ENCODE measurements at regions not wholly inside any gene's neighbourhood (a gene's known extent, or its start where the extent isn't known, plus 50 kb on each side); places are given as distances from the start of the nearest gene placed in this dataset.

DNA sequence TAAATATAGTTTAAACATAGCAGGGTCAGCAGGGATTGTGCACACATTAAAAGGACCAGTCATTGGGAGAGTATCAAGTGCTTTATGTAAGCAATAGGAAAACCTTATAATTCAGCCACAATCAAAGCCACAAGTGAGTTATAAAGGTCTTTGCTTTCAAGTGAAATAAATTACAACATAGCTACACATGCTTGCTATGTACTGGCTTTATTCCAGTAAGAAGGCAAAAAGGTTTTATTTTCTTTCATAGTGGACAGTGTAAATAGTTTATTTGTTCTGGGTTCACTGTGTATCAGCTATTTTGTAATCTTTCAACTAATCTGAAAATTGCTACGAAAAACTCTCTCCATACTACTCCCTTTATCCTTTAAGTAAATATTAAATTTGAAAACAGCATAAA is 691.4 kb downstream of the PCDH7 start:
- Histone ChIP-seq H3K4me1 (no peaks in the 10 kb centered on the region), H3K27me3 (no peaks in the 10 kb centered on the region), H3K9me3 (no peaks in the 10 kb centered on the region), H3K36me3 (no peaks in the 10 kb centered on the region), H3K27ac (no peak overlapping the region), H3K4me3 (no peak overlapping the region)
- TF ChIP-seq, protein P1, sequence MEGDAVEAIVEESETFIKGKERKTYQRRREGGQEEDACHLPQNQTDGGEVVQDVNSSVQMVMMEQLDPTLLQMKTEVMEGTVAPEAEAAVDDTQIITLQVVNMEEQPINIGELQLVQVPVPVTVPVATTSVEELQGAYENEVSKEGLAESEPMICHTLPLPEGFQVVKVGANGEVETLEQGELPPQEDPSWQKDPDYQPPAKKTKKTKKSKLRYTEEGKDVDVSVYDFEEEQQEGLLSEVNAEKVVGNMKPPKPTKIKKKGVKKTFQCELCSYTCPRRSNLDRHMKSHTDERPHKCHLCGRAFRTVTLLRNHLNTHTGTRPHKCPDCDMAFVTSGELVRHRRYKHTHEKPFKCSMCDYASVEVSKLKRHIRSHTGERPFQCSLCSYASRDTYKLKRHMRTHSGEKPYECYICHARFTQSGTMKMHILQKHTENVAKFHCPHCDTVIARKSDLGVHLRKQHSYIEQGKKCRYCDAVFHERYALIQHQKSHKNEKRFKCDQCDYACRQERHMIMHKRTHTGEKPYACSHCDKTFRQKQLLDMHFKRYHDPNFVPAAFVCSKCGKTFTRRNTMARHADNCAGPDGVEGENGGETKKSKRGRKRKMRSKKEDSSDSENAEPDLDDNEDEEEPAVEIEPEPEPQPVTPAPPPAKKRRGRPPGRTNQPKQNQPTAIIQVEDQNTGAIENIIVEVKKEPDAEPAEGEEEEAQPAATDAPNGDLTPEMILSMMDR (IDR thresholded peaks at IDR 0.05 in 4 of 5, conservative IDR thresholded peaks at IDR 0.05 in 1 of 5), result no peak
- no peak for TF ChIP-seq POLR2A (IDR thresholded peaks at IDR 0.05)
- DNase-seq, result no peak
- intact Hi-C loops (cut with DNase I; ENCODE audit: low total_unique reads), result no loop called here
- ATAC-seq, result no peak
- in situ Hi-C loops (cut with MboI; ENCODE audit: low sequenced_read_pairs in 4 of 4), result no loop called here

DNA sequence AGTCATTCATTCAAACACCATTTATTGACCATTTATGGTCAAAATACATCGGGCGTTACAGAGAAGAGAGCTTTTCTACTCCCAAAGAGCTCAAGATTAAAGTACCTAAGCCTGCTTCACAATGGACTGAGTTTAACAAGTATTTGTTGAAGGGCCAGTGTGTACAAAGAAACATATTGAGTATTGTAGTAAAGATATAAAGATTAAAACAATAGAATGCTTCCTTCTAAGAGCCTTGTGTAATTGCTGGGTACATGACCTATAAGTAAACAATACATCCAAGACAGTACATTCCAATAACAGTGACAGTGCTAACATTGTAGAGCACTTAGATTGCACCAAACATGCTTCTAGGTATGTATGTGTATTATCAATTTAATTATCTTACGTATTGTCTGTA is 695.5 kb downstream of the PCDH7 start:
- no peaks in the 10 kb centered on the region for H3K36me3 ChIP-seq
- H3K9me3 ChIP-seq, result no peaks in the 10 kb centered on the region
- in situ Hi-C loops (cut with MboI; ENCODE audit: low sequenced_read_pairs in 4 of 4), result no loop called here
- H3K4me1 ChIP-seq, result no peaks in the 10 kb centered on the region
- intact Hi-C loops (cut with DNase I; ENCODE audit: low total_unique reads), result no loop called here
- H3K4me3 ChIP-seq, result no peak overlapping the region
- no peaks in the 10 kb centered on the region for H3K27me3 ChIP-seq
- TF ChIP-seq POLR2A (IDR thresholded peaks at IDR 0.05), result no peak
- TF ChIP-seq, protein P1 (IDR thresholded peaks at IDR 0.05 in 4 of 5, conservative IDR thresholded peaks at IDR 0.05 in 1 of 5), result no peak
- no peak overlapping the region for H3K27ac ChIP-seq
- ATAC-seq (no peak), DNase-seq (no peak)

DNA sequence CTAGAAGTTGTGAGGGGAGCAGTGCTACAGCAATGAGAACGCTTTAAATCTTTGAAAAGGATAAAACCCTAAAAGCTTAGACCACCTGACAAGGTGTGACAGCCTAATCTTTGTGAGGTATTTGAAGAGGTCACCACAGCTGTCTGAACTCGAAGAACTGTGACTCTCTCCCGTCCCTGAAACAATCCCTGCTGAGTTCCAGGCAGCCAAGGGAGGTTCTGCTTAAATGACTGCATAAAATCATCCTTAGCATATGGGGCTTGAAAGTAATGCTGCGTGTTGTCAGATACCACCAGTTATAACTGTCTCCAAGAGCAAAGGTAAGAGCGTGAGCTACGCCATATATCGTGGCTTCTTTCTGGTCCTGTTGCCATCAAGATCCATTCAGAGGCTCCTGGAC is 696.3 kb downstream of the PCDH7 start:
- ATAC-seq, result no peak
- in situ Hi-C loops (cut with MboI; ENCODE audit: low sequenced_read_pairs in 4 of 4) (no loop called here), intact Hi-C loops (cut with DNase I; ENCODE audit: low total_unique reads) (no loop called here)
- Histone ChIP-seq H3K36me3 (no peaks in the 10 kb centered on the region), H3K27ac (no peak overlapping the region), H3K27me3 (no peaks in the 10 kb centered on the region), H3K4me1 (no peaks in the 10 kb centered on the region), H3K9me3 (no peaks in the 10 kb centered on the region), H3K4me3 (no peak overlapping the region)
- no peak for DNase-seq
- TF ChIP-seq POLR2A (IDR thresholded peaks at IDR 0.05), result no peak
- TF ChIP-seq, protein P1 (IDR thresholded peaks at IDR 0.05 in 4 of 5, conservative IDR thresholded peaks at IDR 0.05 in 1 of 5), result no peak

DNA sequence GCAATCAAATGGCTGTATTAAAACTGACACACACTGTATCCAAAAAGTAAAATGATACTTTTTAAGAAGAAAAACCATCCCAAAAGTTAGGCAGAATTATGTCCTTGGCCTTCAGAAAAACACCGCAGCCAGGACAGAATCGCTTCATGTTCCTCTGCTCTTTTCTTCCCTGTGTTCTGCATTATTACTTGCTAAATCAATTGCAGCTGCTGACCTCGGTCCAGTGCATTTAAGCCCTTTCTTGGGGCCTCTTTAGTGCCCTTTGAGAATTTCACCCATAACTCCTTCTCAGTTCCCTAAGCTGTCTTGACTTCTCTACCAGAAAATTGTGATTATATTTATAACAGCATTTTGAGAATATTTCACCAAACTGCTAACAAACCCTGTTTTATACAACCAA is 696.9 kb downstream of the PCDH7 start:
- in situ Hi-C loops (cut with MboI; ENCODE audit: low sequenced_read_pairs in 4 of 4), result no loop called here
- ATAC-seq, result no peak

DNA sequence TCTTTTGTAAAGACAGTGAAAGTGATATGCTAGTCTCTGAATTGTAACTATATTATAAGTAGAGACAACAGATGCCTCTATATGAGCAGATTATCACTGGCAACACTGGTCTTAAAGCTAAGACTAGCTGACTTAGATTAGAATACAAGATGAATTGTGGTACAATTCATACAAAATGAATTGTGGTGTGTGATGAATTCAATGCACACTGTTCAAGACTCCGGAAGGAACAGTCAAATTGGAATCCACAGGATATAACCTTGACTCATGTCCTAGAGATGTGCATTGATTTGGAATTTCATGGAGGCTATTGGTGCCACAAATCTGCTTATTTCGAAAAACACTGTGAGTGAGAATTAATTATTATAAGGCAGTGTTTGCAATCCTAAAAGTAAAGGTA is 701.8 kb downstream of the PCDH7 start:
- intact Hi-C loops (cut with DNase I; ENCODE audit: low total_unique reads), result no loop called here
- in situ Hi-C loops (cut with MboI; ENCODE audit: low sequenced_read_pairs in 4 of 4), result no loop called here
- no peak overlapping the region for H3K27ac ChIP-seq
- no peaks in the 10 kb centered on the region for H3K27me3 ChIP-seq
- DNase-seq (no peak), ATAC-seq (no peak)
- no peaks in the 10 kb centered on the region for H3K9me3 ChIP-seq
- H3K4me1 ChIP-seq, result no peaks in the 10 kb centered on the region
- no peak overlapping the region for H3K4me3 ChIP-seq
- TF ChIP-seq, protein P1 (IDR thresholded peaks at IDR 0.05 in 4 of 5, conservative IDR thresholded peaks at IDR 0.05 in 1 of 5), result no peak
- TF ChIP-seq POLR2A (IDR thresholded peaks at IDR 0.05), result no peak
- no peaks in the 10 kb centered on the region for H3K36me3 ChIP-seq

More for the DNA sequence above, 696.9 kb downstream of the PCDH7 start:
- H3K4me3 ChIP-seq, result no peak overlapping the region
- no peaks in the 10 kb centered on the region for H3K27me3 ChIP-seq
- DNase-seq, result no peak
- H3K4me1 ChIP-seq, result no peaks in the 10 kb centered on the region
- TF ChIP-seq, protein P1 (IDR thresholded peaks at IDR 0.05 in 4 of 5, conservative IDR thresholded peaks at IDR 0.05 in 1 of 5), result no peak
- no peak for TF ChIP-seq POLR2A (IDR thresholded peaks at IDR 0.05)
- H3K36me3 ChIP-seq, result no peaks in the 10 kb centered on the region
- H3K27ac ChIP-seq, result no peak overlapping the region
- H3K9me3 ChIP-seq, result no peaks in the 10 kb centered on the region
- intact Hi-C loops (cut with DNase I; ENCODE audit: low total_unique reads), result no loop called here
